ENCODE measurements at regions not wholly inside any gene's neighbourhood (a gene's known extent, or its start where the extent isn't known, plus 50 kb on each side); places are given as distances from the start of the nearest gene placed in this dataset.

GRCh38 chr13:74683411-74683810 is 549.2 kb upstream of the KLF12 start:
- H4K20me1 ChIP-seq (ENCODE audit: insufficient read depth, poor library complexity, severe bottlenecking), result no peaks in the 10 kb centered on the region
- H3K9me3 ChIP-seq (ENCODE audit: low read depth), result no peaks in the 10 kb centered on the region
- H3K4me3 ChIP-seq, result no peak overlapping the region
- H3K27me3 ChIP-seq, result no peaks in the 10 kb centered on the region
- no peak overlapping the region for H2AFZ ChIP-seq
- H3K9me2 ChIP-seq (replicated peaks; ENCODE audit: insufficient read depth), result no peaks in the 10 kb centered on the region
- H3K27ac ChIP-seq, result no peak overlapping the region
- no peaks in the 10 kb centered on the region for H3K36me3 ChIP-seq (replicated peaks; ENCODE audit: insufficient read depth, low read depth)
- no peaks in the 10 kb centered on the region for H3K4me1 ChIP-seq (ENCODE audit: insufficient read depth)
- TF ChIP-seq EZH2phosphoT487 (IDR thresholded peaks at IDR 0.05; ENCODE audit: low read depth, severe bottlenecking, unreplicated experiment) (no peak), CTCF (IDR thresholded peaks at IDR 0.05; ENCODE audit: poor library complexity) (no peak), EZH2 (IDR thresholded peaks at IDR 0.05; ENCODE audit: borderline replicate concordance) (no peak)
- WGBS (ENCODE audit: low lambda C conversion rate, missing lambda C conversion rate), result 91% methylated on average over 1 of the region's 1 CpG
- no peak for DNase-seq (ENCODE audit: low spot score)
- no peak overlapping the region for H3K4me2 ChIP-seq
- no peaks in the 10 kb centered on the region for H3K79me2 ChIP-seq

GRCh38 chr13:74682746-74683145 is 548.5 kb upstream of the KLF12 start:
- DNase-seq (ENCODE audit: low spot score), result no peak
- Histone ChIP-seq H3K27me3 (no peaks in the 10 kb centered on the region), H3K27ac (no peak overlapping the region), H3K79me2 (no peaks in the 10 kb centered on the region), H4K20me1 (ENCODE audit: insufficient read depth, poor library complexity, severe bottlenecking) (no peaks in the 10 kb centered on the region), H3K9me3 (ENCODE audit: low read depth) (no peaks in the 10 kb centered on the region), H3K4me2 (no peak overlapping the region), H3K9me2 (replicated peaks; ENCODE audit: insufficient read depth) (no peaks in the 10 kb centered on the region), H3K4me1 (ENCODE audit: insufficient read depth) (no peaks in the 10 kb centered on the region), H2AFZ (no peak overlapping the region), H3K36me3 (replicated peaks; ENCODE audit: insufficient read depth, low read depth) (no peaks in the 10 kb centered on the region), H3K4me3 (no peak overlapping the region)
- TF ChIP-seq EZH2phosphoT487 (IDR thresholded peaks at IDR 0.05; ENCODE audit: low read depth, severe bottlenecking, unreplicated experiment) (no peak), CTCF (IDR thresholded peaks at IDR 0.05; ENCODE audit: poor library complexity) (no peak), EZH2 (IDR thresholded peaks at IDR 0.05; ENCODE audit: borderline replicate concordance) (no peak)
- 85% methylated on average over 1 of the region's 1 CpG for whole genome bisulfite sequencing (ENCODE audit: low lambda C conversion rate, missing lambda C conversion rate)

- Histone ChIP-seq H3K36me3 (replicated peaks; ENCODE audit: insufficient read depth, low read depth) (no peaks in the 10 kb centered on the region), H3K9me2 (replicated peaks; ENCODE audit: insufficient read depth) (no peaks in the 10 kb centered on the region), H4K20me1 (ENCODE audit: insufficient read depth, poor library complexity, severe bottlenecking) (no peaks in the 10 kb centered on the region), H3K27ac (no peak overlapping the region), H3K4me3 (no peak overlapping the region), H3K9me3 (ENCODE audit: low read depth) (no peaks in the 10 kb centered on the region), H2AFZ (no peak overlapping the region), H3K4me2 (no peak overlapping the region), H3K79me2 (no peaks in the 10 kb centered on the region), H3K4me1 (ENCODE audit: insufficient read depth) (no peaks in the 10 kb centered on the region), H3K27me3 (no peaks in the 10 kb centered on the region)
- 89% methylated on average over 3 of the region's 3 CpGs for WGBS (ENCODE audit: low lambda C conversion rate, missing lambda C conversion rate)
- TF ChIP-seq EZH2phosphoT487 (IDR thresholded peaks at IDR 0.05; ENCODE audit: low read depth, severe bottlenecking, unreplicated experiment), result no peak
- no peak for TF ChIP-seq CTCF (IDR thresholded peaks at IDR 0.05; ENCODE audit: poor library complexity)
- TF ChIP-seq EZH2 (IDR thresholded peaks at IDR 0.05; ENCODE audit: borderline replicate concordance), result no peak
- no peak for DNase-seq (ENCODE audit: low spot score)
These were observed 547.7 kb upstream of the KLF12 start for GRCh38 chr13:74681891-74682290.
